ENCODE measurements at regions not wholly inside any gene's neighbourhood (a gene's known extent, or its start where the extent isn't known, plus 50 kb on each side); places are given as distances from the start of the nearest gene placed in this dataset.

GRCh38 chr12:65705380-65705876 lies 118.9 kb upstream of the HMGA2 start:
- peaks cover 5% of the 10 kb centered on the region for H3K4me1 Mint-ChIP-seq (ENCODE audit: low read depth)
- DNase-seq (ENCODE audit: low spot score, unreplicated experiment) = no peak
- no peaks in the 10 kb centered on the region for H3K27me3 Mint-ChIP-seq
- H3K36me3 Mint-ChIP-seq (ENCODE audit: insufficient read depth) = peaks cover 4% of the 10 kb centered on the region
- no peak overlapping the region for H3K4me3 Mint-ChIP-seq (ENCODE audit: low read depth)
- no peak for TF ChIP-seq CTCF (IDR thresholded peaks at IDR 0.05; ENCODE audit: unreplicated experiment)
- H3K27ac Mint-ChIP-seq = no peak overlapping the region
- peaks cover 28% of the 10 kb centered on the region for H3K9me3 Mint-ChIP-seq (ENCODE audit: low read depth)

GRCh38 chr12:65707051-65707450 lies 117.2 kb upstream of the HMGA2 start:
- Mint-ChIP-seq H3K9me3 (ENCODE audit: low read depth) (peaks cover 28% of the 10 kb centered on the region), H3K4me3 (ENCODE audit: low read depth) (no peak overlapping the region), H3K27me3 (peaks cover 6% of the 10 kb centered on the region), H3K4me1 (ENCODE audit: low read depth) (peaks cover 5% of the 10 kb centered on the region), H3K36me3 (ENCODE audit: insufficient read depth) (peaks cover 4% of the 10 kb centered on the region), H3K27ac (no peak overlapping the region)
- no peak for TF ChIP-seq CTCF (IDR thresholded peaks at IDR 0.05; ENCODE audit: unreplicated experiment)
- no peak for DNase-seq (ENCODE audit: low spot score, unreplicated experiment)

DNA sequence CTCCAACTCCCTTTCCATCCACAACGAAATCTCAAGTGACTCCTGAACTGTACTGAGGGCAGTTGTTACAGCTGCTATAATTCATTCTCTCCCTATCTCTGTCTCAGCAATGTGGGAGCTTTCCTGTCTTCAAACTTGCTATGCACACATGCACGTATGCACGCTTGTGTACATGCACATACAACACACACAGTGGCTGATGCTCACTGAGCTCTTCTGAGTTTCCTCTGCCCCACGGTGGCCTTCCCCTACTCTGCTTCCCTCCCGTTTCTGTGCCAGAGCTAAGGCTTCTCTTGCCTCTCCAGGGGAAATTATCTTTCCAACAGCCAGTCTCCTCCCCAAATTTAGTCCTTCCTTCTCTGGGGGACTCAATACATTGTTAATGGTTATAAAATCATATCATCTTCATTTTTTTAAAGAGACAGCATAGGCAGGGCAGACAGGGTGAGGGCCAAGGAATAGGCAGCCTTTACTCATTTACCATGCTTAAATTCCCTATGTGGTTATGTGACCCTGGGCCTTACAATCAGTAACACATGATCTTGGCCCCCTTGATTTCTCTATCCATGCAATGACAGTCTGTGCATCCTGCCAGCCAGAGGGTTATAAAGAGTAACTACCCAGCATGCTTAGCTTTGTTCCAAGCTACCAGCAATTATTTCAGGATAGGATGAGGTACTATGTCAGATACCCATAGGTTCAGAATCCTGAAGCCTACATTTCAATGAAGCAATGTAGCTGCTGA lies 111.9 kb upstream of the HMGA2 start:
- TF ChIP-seq CTCF (IDR thresholded peaks at IDR 0.05; ENCODE audit: unreplicated experiment) = no peak
- Mint-ChIP-seq H3K4me3 (ENCODE audit: low read depth) (no peak overlapping the region), H3K4me1 (ENCODE audit: low read depth) (peaks cover 14% of the 10 kb centered on the region), H3K27ac (no peak overlapping the region), H3K9me3 (ENCODE audit: low read depth) (no peaks in the 10 kb centered on the region), H3K27me3 (peaks cover 11% of the 10 kb centered on the region), H3K36me3 (ENCODE audit: insufficient read depth) (no peaks in the 10 kb centered on the region)
- DNase-seq (ENCODE audit: low spot score, unreplicated experiment) = no peak

- H3K27ac Mint-ChIP-seq = no peak overlapping the region
- no peaks in the 10 kb centered on the region for H3K36me3 Mint-ChIP-seq (ENCODE audit: insufficient read depth)
- no peaks in the 10 kb centered on the region for H3K9me3 Mint-ChIP-seq (ENCODE audit: low read depth)
- H3K4me1 Mint-ChIP-seq (ENCODE audit: low read depth) = peaks cover 13% of the 10 kb centered on the region
- H3K27me3 Mint-ChIP-seq = peaks cover 15% of the 10 kb centered on the region
- H3K4me3 Mint-ChIP-seq (ENCODE audit: low read depth) = no peak overlapping the region
- DNase-seq (ENCODE audit: low spot score, unreplicated experiment) = no peak
- TF ChIP-seq CTCF (IDR thresholded peaks at IDR 0.05; ENCODE audit: unreplicated experiment) = no peak
These were observed 108.3 kb upstream of the HMGA2 start for GRCh38 chr12:65715961-65716360.

DNA sequence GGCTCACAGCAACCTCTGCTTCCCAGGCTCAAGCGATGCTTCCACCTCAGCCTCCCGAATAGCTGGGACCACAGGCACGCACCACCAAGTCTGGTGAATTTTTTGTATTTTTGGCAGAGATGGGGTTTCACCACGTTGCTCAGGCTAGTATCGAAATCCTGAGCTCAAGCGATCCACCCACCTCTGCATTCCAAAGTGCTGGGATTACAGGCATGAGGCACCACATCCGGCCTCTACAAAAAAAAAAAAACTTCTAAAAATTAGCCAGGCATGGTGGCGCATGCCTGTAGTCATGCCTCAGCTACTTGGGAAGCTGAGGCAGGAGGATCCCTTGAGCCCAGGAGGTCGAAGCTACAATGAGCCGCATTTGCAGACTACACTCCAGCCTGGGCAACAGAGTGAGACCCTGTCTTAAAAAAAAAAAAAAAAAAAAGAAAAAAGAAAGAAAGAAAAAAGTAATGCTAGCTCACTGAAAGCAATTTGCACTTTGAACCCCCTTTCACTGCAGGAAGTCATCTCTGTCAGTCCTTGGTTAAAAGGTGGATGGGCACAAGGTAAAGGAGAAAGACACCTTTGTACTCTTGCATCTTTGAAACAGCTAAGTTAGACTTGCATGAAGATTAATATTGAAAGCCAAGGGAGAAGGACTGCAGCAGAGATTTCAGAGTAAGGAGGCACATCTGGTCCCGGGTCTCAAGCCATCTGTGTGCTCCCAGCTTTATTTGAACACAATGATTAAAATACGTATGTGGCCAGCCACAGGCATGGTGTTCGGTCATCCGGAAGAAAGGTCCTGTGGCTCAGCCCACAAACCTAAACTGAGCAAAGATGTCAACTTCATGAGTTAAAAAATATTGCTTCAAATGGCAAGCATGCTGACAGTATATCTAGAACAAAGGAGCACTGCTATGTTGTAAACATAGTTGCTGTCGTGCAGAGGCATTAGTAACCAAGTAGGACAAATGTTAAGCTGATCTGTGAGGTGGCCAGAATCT lies 103.8 kb upstream of the HMGA2 start:
- Mint-ChIP-seq H3K36me3 (ENCODE audit: insufficient read depth) (no peaks in the 10 kb centered on the region), H3K4me3 (ENCODE audit: low read depth) (no peak overlapping the region), H3K27ac (no peak overlapping the region), H3K9me3 (ENCODE audit: low read depth) (no peaks in the 10 kb centered on the region), H3K4me1 (ENCODE audit: low read depth) (peaks cover 19% of the 10 kb centered on the region), H3K27me3 (peaks cover 23% of the 10 kb centered on the region)
- DNase-seq (ENCODE audit: low spot score, unreplicated experiment) = no peak
- no peak for TF ChIP-seq CTCF (IDR thresholded peaks at IDR 0.05; ENCODE audit: unreplicated experiment)
